PC-9 (cell line): ENCODE measurements at regions not wholly inside any gene's neighbourhood (a gene's known extent, or its start where the extent isn't known, plus 50 kb on each side); places are given as distances from the start of the nearest gene placed in this dataset.
A peak's percentile ranks its signal among the peaks of the same experiment; 100 is the strongest.

Experiments
- BruUV-seq: library from RNA; stranded (reverse); fragments of 400-500 nt; replicated peaks from 2 replicates; lab custom pipeline; 2021; lab: Mats Ljungman, UMichigan
- CTCF ChIA-PET: fragments of 300-600 bp; sonication (Branson Sonifier 250); formaldehyde crosslinking; loops from one replicate; lab custom pipeline; 2022; ENCODE audit warnings: antibody characterized with exemption; lab: Charles Lee
- POLR2A ChIA-PET: fragments of 300-600 bp; sonication (Branson Sonifier 250); formaldehyde crosslinking; loops from one replicate; lab custom pipeline; 2022; ENCODE audit warnings: antibody characterized with exemption; ENCODE audit not compliant: unreplicated experiment; lab: Charles Lee
- DNase-seq, 2 experiments: peaks; one replicate each; pipeline versions ENCODE4 v3.0.0 to v3.0.0-alpha.2; 2015 to 2022; ENCODE audit warnings: mixed read lengths in 1 of 2
- H2AFZ ChIP-seq: fragments of 200-600 bp; sonication (generic); 2 replicates; pipeline ENCODE4 v1.8.1; 2017; ENCODE audit warnings: antibody characterized with exemption
- H3F3A ChIP-seq: fragments of 200-600 bp; sonication (generic); 2 replicates; pipeline ENCODE4 v1.8.1; 2017; ENCODE audit warnings: antibody characterized with exemption, mild to moderate bottlenecking, low read depth; ENCODE audit not compliant: insufficient read depth
- H3K27ac ChIP-seq: fragments of 200-600 bp; sonication (generic); 2 replicates; pipeline ENCODE4 v1.6.1; 2016; ENCODE audit warnings: mixed run types
- H3K27me3 ChIP-seq: fragments of 200-600 bp; sonication (generic); 2 replicates; pipeline ENCODE4 v1.6.1; 2016; ENCODE audit warnings: low read depth, mixed run types; ENCODE audit not compliant: insufficient read depth
- H3K36me3 ChIP-seq: fragments of 200-600 bp; sonication (generic); 2 replicates; pipeline ENCODE4 v1.6.1; 2016; ENCODE audit warnings: low read depth, mixed run types
- H3K4me1 ChIP-seq: fragments of 200-600 bp; sonication (generic); replicated peaks from 2 replicates; pipeline ENCODE4 v1.6.1; 2016; ENCODE audit warnings: mixed run types; ENCODE audit not compliant: insufficient read depth
- H3K4me2 ChIP-seq: fragments of 200-600 bp; sonication (generic); 2 replicates; pipeline ENCODE4 v1.6.1; 2017; ENCODE audit warnings: mixed run types
- H3K4me3 ChIP-seq: fragments of 200-600 bp; sonication (generic); 2 replicates; pipeline ENCODE4 v1.6.1; 2016; ENCODE audit warnings: mixed run types
- H3K79me2 ChIP-seq: fragments of 200-600 bp; sonication (generic); 2 replicates; pipeline ENCODE4 v1.6.1; 2017; ENCODE audit warnings: low read depth, mixed run types
- H3K9me2 ChIP-seq: fragments of 200-600 bp; sonication (generic); 2 replicates; pipeline ENCODE4 v1.8.1; 2017; ENCODE audit warnings: mild to moderate bottlenecking; ENCODE audit not compliant: insufficient read depth
- H3K9me3 ChIP-seq: fragments of 200-600 bp; sonication (generic); 2 replicates; pipeline ENCODE4 v1.8.1; 2016; ENCODE audit warnings: low read depth; ENCODE audit not compliant: insufficient read depth
- H4K20me1 ChIP-seq: fragments of 200-600 bp; sonication (generic); 2 replicates; pipeline ENCODE4 v1.8.1; 2017; ENCODE audit not compliant: insufficient read depth
- CTCF ChIP-seq: fragments of 200-600 bp; sonication (generic); conservative IDR thresholded peaks from 2 replicates; pipeline ENCODE4 v1.6.1; 2017; ENCODE audit warnings: mixed run types, antibody characterized with exemption, mild to moderate bottlenecking, moderate library complexity
- EZH2 ChIP-seq: fragments of 200-600 bp; sonication (generic); IDR thresholded peaks from 2 replicates; pipeline ENCODE4 v1.8.0; 2017; ENCODE audit warnings: antibody characterized with exemption, low read depth
- intact Hi-C: fragments of 100-400 bp; cut with micrococcal nuclease; formaldehyde crosslinking; loops from one replicate; pipeline ENCODE4 v1.10.0; 2022; ENCODE audit not compliant: unreplicated experiment

GRCh38 chr16:86732621-86733295 lies 154.4 kb downstream of the FOXL1 start:
- H3K4me3 ChIP-seq: no peak overlapping the region
- H3K9me3 ChIP-seq: no peaks in the 10 kb centered on the region
- H3K27ac ChIP-seq: no peak overlapping the region
- H2AFZ ChIP-seq: no peak overlapping the region
- no peaks in the 10 kb centered on the region for H3K9me2 ChIP-seq
- H3K36me3 ChIP-seq: no peaks in the 10 kb centered on the region
- peaks cover 98% of the 10 kb centered on the region for H3K27me3 ChIP-seq
- intact Hi-C loops: no loop called here
- H3K4me2 ChIP-seq: no peak overlapping the region
- ChIA-PET CTCF (no interaction called here), POLR2A (no interaction called here)
- TF ChIP-seq CTCF: no peak
- TF ChIP-seq EZH2: peak; percentile 55; the same call in 1 of the 2 replicates
- BruUV-seq: no TSS peak
- no peak for DNase-seq
- H4K20me1 ChIP-seq: no peaks in the 10 kb centered on the region
- H3K4me1 ChIP-seq: no peaks in the 10 kb centered on the region
- no peaks in the 10 kb centered on the region for H3K79me2 ChIP-seq
- H3F3A ChIP-seq: no peaks in the 10 kb centered on the region

GRCh38 chr16:86733546-86734254 lies 155.4 kb downstream of the FOXL1 start:
- H3F3A ChIP-seq: no peaks in the 10 kb centered on the region
- intact Hi-C loops: no loop called here
- H3K9me2 ChIP-seq: no peaks in the 10 kb centered on the region
- CTCF ChIA-PET: no interaction called here
- TF ChIP-seq CTCF: no peak
- TF ChIP-seq EZH2: no peak
- H2AFZ ChIP-seq: no peak overlapping the region
- H3K4me2 ChIP-seq: no peak overlapping the region
- H3K27ac ChIP-seq: no peak overlapping the region
- no peaks in the 10 kb centered on the region for H3K4me1 ChIP-seq
- no TSS peak for BruUV-seq
- DNase-seq: no peak
- POLR2A ChIA-PET: no interaction called here
- peaks cover 98% of the 10 kb centered on the region for H3K27me3 ChIP-seq
- no peaks in the 10 kb centered on the region for H4K20me1 ChIP-seq
- H3K9me3 ChIP-seq: no peaks in the 10 kb centered on the region
- no peaks in the 10 kb centered on the region for H3K79me2 ChIP-seq
- no peaks in the 10 kb centered on the region for H3K36me3 ChIP-seq
- H3K4me3 ChIP-seq: no peak overlapping the region

GRCh38 chr16:86734543-86735460 lies 156.5 kb downstream of the FOXL1 start:
- Histone ChIP-seq H3K27ac (no peak overlapping the region), H4K20me1 (no peaks in the 10 kb centered on the region), H2AFZ (no peak overlapping the region), H3F3A (no peaks in the 10 kb centered on the region), H3K4me2 (no peak overlapping the region), H3K79me2 (no peaks in the 10 kb centered on the region), H3K4me1 (no peaks in the 10 kb centered on the region), H3K9me3 (no peaks in the 10 kb centered on the region), H3K9me2 (no peaks in the 10 kb centered on the region), H3K27me3 (peaks cover 98% of the 10 kb centered on the region), H3K36me3 (no peaks in the 10 kb centered on the region), H3K4me3 (no peak overlapping the region)
- ChIA-PET CTCF (no interaction called here), POLR2A (no interaction called here)
- no peak for DNase-seq
- no peak for TF ChIP-seq CTCF
- no peak for TF ChIP-seq EZH2
- intact Hi-C loops: no loop called here
- BruUV-seq: no TSS peak
